NB4 (cell line): ENCODE measurements at regions not wholly inside any gene's neighbourhood (a gene's known extent, or its start where the extent isn't known, plus 50 kb on each side); places are given as distances from the start of the nearest gene placed in this dataset.

ENCODE experiments used
- DNase-seq: peaks from one replicate; pipeline ENCODE4 v3.0.0; 2010; ENCODE audit warnings: low read depth
- H3K4me3 ChIP-seq: one replicate; pipeline ENCODE4 v1.5.1; 2011; ENCODE audit warnings: mild to moderate bottlenecking, low read depth, low read length, moderate library complexity
- MYC ChIP-seq: IDR thresholded peaks from 2 replicates; pipeline ENCODE4 v1.6.1; 2011; ENCODE audit warnings: low read depth, low read length
- POLR2A ChIP-seq: IDR thresholded peaks from 2 replicates; pipeline ENCODE4 v1.6.1; 2011; ENCODE audit warnings: mild to moderate bottlenecking; ENCODE audit not compliant: insufficient read length; ENCODE audit errors: extremely low read depth
- TF ChIP-seq, protein P1 (sequence below): IDR thresholded peaks from 2 replicates; pipeline ENCODE4 v1.6.1; 2011; ENCODE audit warnings: low read depth, low read length
- TF ChIP-seq, protein P2 (sequence below): IDR thresholded peaks from one replicate; pipeline ENCODE4 v1.5.1; 2012; ENCODE audit warnings: low read depth, low read length

DNA sequence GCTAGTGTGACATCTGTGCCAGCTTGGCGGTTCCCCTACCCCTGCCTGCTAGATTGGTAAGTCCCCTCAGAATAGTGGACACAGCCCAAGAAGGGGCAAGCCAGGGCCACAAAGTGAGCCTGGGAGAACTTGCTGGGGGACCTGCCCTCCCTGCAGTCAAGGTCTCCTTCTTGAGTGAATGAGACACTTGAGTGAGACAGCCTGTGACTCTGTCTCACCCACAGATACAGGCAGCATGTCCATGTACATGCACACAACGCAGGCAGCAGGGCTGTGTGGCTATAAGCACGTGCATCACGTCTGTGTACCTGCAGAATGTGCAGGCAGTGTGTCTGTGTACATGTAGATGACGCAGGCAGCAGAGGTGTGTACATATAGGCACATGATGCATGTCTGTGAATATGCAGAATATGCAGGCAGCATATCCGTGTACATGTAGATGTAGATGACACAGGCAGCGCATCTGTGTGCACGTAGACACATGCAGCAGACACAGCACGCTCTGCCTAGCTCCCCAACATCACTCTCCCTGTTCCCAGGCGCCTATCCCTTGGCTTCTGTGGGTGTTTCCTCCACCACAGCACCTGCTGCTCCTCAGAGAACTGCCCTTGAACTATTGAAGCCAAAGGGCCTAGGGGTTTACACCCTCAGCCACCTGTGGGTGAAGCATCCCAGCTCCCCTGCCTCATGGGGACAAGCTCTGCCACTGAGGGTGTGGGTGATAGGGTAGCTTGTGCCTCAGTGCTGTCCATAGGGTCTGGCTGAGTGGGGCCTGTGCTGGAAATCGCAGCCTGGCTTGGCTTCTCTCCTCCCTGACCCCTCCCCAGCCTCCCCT, 147.2 kb upstream of the TWIST2 start:
- no peak overlapping the region for H3K4me3 ChIP-seq
- DNase-seq = no peak
- TF ChIP-seq, protein P1, sequence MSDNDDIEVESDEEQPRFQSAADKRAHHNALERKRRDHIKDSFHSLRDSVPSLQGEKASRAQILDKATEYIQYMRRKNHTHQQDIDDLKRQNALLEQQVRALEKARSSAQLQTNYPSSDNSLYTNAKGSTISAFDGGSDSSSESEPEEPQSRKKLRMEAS = no peak
- TF ChIP-seq MYC (no peak), POLR2A (no peak)
- TF ChIP-seq, protein P2, sequence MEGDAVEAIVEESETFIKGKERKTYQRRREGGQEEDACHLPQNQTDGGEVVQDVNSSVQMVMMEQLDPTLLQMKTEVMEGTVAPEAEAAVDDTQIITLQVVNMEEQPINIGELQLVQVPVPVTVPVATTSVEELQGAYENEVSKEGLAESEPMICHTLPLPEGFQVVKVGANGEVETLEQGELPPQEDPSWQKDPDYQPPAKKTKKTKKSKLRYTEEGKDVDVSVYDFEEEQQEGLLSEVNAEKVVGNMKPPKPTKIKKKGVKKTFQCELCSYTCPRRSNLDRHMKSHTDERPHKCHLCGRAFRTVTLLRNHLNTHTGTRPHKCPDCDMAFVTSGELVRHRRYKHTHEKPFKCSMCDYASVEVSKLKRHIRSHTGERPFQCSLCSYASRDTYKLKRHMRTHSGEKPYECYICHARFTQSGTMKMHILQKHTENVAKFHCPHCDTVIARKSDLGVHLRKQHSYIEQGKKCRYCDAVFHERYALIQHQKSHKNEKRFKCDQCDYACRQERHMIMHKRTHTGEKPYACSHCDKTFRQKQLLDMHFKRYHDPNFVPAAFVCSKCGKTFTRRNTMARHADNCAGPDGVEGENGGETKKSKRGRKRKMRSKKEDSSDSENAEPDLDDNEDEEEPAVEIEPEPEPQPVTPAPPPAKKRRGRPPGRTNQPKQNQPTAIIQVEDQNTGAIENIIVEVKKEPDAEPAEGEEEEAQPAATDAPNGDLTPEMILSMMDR = no peak

DNA sequence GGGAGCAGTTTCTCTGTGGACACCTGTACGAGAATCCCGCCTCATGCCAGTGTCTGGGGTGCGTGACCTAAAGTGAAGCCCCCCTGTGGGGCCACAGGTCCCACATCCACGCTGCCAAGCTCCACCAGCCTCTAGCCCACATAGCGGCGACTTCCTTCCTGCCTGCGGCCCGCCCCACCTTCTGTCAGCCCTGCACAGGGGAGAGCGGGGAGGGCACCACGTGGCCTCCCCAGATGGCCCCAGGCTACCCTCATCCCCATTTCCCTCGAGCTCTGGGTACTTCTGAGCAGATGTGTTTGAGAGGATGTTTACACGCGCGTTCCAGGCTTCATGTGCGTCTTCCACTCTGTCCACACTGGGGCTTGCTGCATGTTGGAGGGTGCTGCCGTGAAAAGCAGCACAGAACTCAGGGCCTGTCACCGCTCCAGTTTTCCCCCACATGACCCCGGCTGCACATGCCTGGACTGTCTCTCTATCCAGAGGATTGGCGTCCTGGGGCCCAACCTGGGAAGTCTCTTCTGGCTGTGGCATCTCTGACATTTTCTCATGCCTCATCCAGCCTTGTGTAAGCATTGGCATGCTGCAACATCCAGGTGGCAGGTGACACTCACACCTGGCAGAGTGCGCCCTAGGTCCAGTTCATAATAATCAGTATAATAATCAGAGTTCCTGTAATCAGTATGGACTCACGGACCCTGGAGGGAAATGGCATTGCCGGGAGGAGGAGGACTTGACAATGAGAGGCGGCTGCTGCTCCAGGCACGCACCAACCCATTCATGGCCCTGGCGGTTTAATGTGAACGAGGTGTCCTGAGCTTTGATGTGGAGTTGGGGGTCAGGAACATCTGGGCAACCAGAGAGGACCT, 146.3 kb upstream of the TWIST2 start:
- DNase-seq = no peak
- no peak overlapping the region for H3K4me3 ChIP-seq
- TF ChIP-seq MYC (no peak), POLR2A (no peak)
- TF ChIP-seq, protein P2 = no peak

DNA sequence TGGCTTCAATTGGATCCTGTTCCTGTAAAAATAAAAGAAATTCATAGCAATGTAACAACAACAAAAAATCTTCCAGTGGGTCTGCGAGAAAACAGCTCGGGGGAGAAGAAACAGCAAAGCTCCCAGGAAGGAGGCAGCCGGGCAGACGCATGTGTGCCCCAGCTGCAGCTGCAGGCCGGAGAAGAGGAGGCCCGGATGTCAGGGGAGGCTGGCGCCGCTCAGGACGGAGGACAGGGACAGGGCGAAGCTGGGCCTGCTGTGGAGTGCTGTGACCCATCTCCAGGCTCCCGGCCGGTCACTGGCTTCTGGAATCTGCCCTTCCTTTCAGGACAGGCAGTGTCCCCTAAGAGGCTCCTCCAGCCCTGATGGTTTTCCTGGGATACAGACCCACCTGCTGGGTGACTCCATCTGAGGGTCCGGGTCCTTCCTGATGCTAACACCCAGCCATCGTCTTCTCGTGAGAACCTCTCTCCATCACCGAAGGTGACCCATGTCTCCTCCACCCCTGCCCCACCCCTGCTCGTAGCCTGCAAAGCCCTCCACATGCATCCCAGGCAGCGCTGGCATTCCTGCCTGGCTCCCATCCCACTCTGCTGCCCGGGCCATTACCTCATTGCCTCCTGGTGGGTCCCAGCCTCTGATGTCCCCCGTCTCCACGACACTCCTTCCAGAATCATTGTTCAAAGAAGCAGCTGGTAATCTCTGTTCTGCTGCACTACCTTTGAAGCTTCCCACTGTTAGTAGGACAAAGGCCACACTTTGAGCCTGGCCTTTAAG, 145.4 kb upstream of the TWIST2 start:
- no peak for TF ChIP-seq POLR2A
- no peak for TF ChIP-seq MYC
- TF ChIP-seq, protein P2 = no peak
- TF ChIP-seq, protein P1 = no peak
- H3K4me3 ChIP-seq = no peak overlapping the region
- no peak for DNase-seq

DNA sequence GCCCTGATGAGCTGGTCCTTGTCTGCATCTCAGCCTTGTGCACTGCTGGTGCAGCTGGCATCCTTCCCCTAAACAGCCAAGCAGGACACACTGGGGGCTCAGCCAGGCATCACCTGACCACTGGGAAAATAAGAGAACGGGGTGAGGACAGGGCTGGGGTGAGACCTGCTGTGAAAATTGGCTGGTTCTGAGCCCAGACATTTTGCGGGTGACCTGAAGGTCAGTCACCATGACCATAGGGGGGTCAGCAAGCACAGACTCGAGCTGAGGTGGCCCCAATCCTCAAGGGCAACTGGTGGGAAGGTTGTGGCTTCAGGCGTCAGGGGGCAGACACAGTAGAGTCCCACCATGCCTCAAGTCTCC, 144.9 kb upstream of the TWIST2 start:
- no peak overlapping the region for H3K4me3 ChIP-seq
- no peak for DNase-seq
- TF ChIP-seq POLR2A (no peak), MYC (no peak)
- TF ChIP-seq, protein P1 = no peak
- TF ChIP-seq, protein P2 = no peak

DNA sequence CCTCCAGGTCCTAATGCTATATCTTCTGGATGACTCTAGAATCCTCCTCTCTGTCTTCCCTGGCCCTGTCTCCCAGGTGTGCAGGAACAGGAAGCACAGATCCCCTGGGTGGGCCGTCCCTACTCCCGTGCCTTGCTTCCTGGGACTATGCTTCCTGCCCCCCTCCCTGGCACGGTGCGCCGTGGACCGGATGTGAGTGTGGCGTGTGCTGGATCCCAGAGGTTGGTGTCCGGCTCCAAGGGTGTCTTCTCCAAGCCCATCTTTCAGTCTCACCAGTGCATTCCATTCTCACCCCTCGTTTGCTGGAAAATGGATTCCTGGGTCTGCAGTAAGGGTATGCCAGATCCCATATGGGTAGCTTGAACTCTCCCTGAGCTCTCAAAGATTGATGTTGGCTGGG, 144.4 kb upstream of the TWIST2 start:
- no peak overlapping the region for H3K4me3 ChIP-seq
- TF ChIP-seq, protein P1 = no peak
- TF ChIP-seq, protein P2 = no peak
- TF ChIP-seq MYC (no peak), POLR2A (no peak)
- DNase-seq = no peak
